CD4-positive, alpha-beta T cell treated with Interleukin-21 for 1 hour (primary cell): ENCODE measurements at regions not wholly inside any gene's neighbourhood (a gene's known extent, or its start where the extent isn't known, plus 50 kb on each side); places are given as distances from the start of the nearest gene placed in this dataset.
A peak's percentile ranks its signal among the peaks of the same experiment; 100 is the strongest.

Experiments used
- DNase-seq: peaks from one replicate; pipeline ENCODE4 v3.0.0-alpha.2; 2020

GRCh38 chr5:126315341-126315740, 107.9 kb upstream of the GRAMD2B start:
- no peak for DNase-seq

GRCh38 chr5:126332326-126332725, 90.9 kb upstream of the GRAMD2B start:
- DNase-seq: no peak

- no peak for DNase-seq
Observed at GRCh38 chr5:126334760-126335159, 88.4 kb upstream of the GRAMD2B start.

GRCh38 chr5:126335886-126336285, 87.3 kb upstream of the GRAMD2B start:
- DNase-seq: no peak

- DNase-seq: no peak
Observed at GRCh38 chr5:126338635-126339034, 84.6 kb upstream of the GRAMD2B start.

GRCh38 chr5:126339215-126339805, 83.9 kb upstream of the GRAMD2B start:
- DNase-seq: peak; percentile 66

GRCh38 chr5:126341906-126342630, 81.1 kb upstream of the GRAMD2B start:
- no peak for DNase-seq

GRCh38 chr5:126348855-126349635, 74.2 kb upstream of the GRAMD2B start:
- no peak for DNase-seq

GRCh38 chr5:126351153-126351552, 72.1 kb upstream of the GRAMD2B start:
- DNase-seq: no peak

GRCh38 chr5:126354012-126354857, 69.0 kb upstream of the GRAMD2B start:
- DNase-seq: peak; percentile 57

- DNase-seq: no peak
Observed at GRCh38 chr5:126354858-126355731, 68.1 kb upstream of the GRAMD2B start.

- no peak for DNase-seq
Observed at GRCh38 chr5:126355940-126356339, 67.3 kb upstream of the GRAMD2B start.

GRCh38 chr5:126357585-126358342, 65.4 kb upstream of the GRAMD2B start:
- DNase-seq: no peak

- peak; percentile 16 for DNase-seq
Observed at GRCh38 chr5:126358525-126358924, 64.7 kb upstream of the GRAMD2B start.

GRCh38 chr5:126359884-126360283, 63.3 kb upstream of the GRAMD2B start:
- no peak for DNase-seq

- DNase-seq: no peak
Observed at GRCh38 chr5:126360467-126360866, 62.7 kb upstream of the GRAMD2B start.

- DNase-seq: no peak
Observed at GRCh38 chr5:126363658-126364057, 59.6 kb upstream of the GRAMD2B start.

- DNase-seq: no peak
Observed at GRCh38 chr5:126364206-126364902, 58.9 kb upstream of the GRAMD2B start.

- no peak for DNase-seq
Observed at GRCh38 chr5:126365446-126366198, 57.6 kb upstream of the GRAMD2B start.

GRCh38 chr5:126366199-126366560, 57.0 kb upstream of the GRAMD2B start:
- no peak for DNase-seq
